OCI-LY7 (cell line): ENCODE measurements at regions not wholly inside any gene's neighbourhood (a gene's known extent, or its start where the extent isn't known, plus 50 kb on each side); places are given as distances from the start of the nearest gene placed in this dataset.

Source experiments
- BruUV-seq: library from RNA; stranded (reverse); fragments of 400-500 nt; replicated peaks from 2 replicates; lab custom pipeline; 2021; lab: Mats Ljungman, UMichigan
- CTCF ChIA-PET: fragments of 300-600 bp; sonication (Branson Sonifier 250); formaldehyde crosslinking; loops from one replicate; lab custom pipeline; 2022; ENCODE audit warnings: antibody characterized with exemption; ENCODE audit not compliant: unreplicated experiment; lab: Charles Lee
- POLR2A ChIA-PET: fragments of 300-600 bp; sonication (Branson Sonifier 250); formaldehyde crosslinking; loops from one replicate; lab custom pipeline; 2022; ENCODE audit warnings: antibody characterized with exemption; lab: Charles Lee
- DNase-seq: peaks from one replicate; pipeline ENCODE4 v3.0.0-alpha.2; 2015; ENCODE audit warnings: low spot score
- H2AFZ ChIP-seq: fragments of 200-600 bp; sonication (generic), shearing (Covaris generic); 2 replicates; pipeline ENCODE4 v1.6.1; 2014; ENCODE audit warnings: mild to moderate bottlenecking, antibody characterized with exemption, low read length, moderate library complexity
- H3K27ac ChIP-seq: fragments of 200-600 bp; sonication (generic); 2 replicates; pipeline ENCODE4 v1.5.1; 2014; ENCODE audit warnings: mixed run types, low read depth, mild to moderate bottlenecking, moderate library complexity, low read length, inconsistent platforms; ENCODE audit not compliant: poor library complexity, severe bottlenecking
- H3K36me3 ChIP-seq: fragments of 200-600 bp; sonication (generic); 2 replicates; pipeline ENCODE4 v1.6.1; 2014; ENCODE audit warnings: mild to moderate bottlenecking, antibody characterized with exemption, low read length, moderate library complexity, mixed read lengths; ENCODE audit not compliant: insufficient read depth
- H3K4me1 ChIP-seq: fragments of 200-600 bp; sonication (generic); 2 replicates; pipeline ENCODE4 v1.5.1; 2014; ENCODE audit warnings: mild to moderate bottlenecking, low read length; ENCODE audit not compliant: insufficient read depth, poor library complexity, severe bottlenecking
- H3K4me2 ChIP-seq: fragments of 200-600 bp; sonication (generic); 2 replicates; pipeline ENCODE4 v1.6.1; 2014; ENCODE audit warnings: mild to moderate bottlenecking, low read length
- H3K4me3 ChIP-seq: fragments of 200-600 bp; sonication (generic); 2 replicates; pipeline ENCODE4 v1.5.1; 2014; ENCODE audit warnings: mild to moderate bottlenecking, low read depth, low read length; ENCODE audit not compliant: poor library complexity, severe bottlenecking
- H3K79me2 ChIP-seq: fragments of 200-600 bp; sonication (generic); 2 replicates; pipeline ENCODE4 v1.6.1; 2016; ENCODE audit warnings: low read depth, mild to moderate bottlenecking, low read length, moderate library complexity, mixed read lengths; ENCODE audit not compliant: insufficient read depth
- H3K9me2 ChIP-seq: fragments of 200-600 bp; sonication (generic); 2 replicates; pipeline ENCODE4 v1.6.1; 2016; ENCODE audit warnings: mild to moderate bottlenecking, low read length, mixed read lengths; ENCODE audit not compliant: insufficient read depth
- H3K9me3 ChIP-seq: fragments of 200-600 bp; sonication (generic); 2 replicates; pipeline ENCODE4 v1.6.1; 2014; ENCODE audit warnings: mild to moderate bottlenecking, mixed run types, low read length, mixed read lengths
- H4K20me1 ChIP-seq: fragments of 200-600 bp; sonication (generic); 2 replicates; pipeline ENCODE4 v1.6.1; 2014; ENCODE audit warnings: mild to moderate bottlenecking, antibody characterized with exemption, low read length, moderate library complexity, mixed read lengths; ENCODE audit not compliant: insufficient read depth
- EZH2phosphoT487 ChIP-seq: fragments of 200-600 bp; sonication (generic); IDR thresholded peaks from 2 replicates; pipeline ENCODE4 v1.6.1; 2018; ENCODE audit warnings: low read depth, borderline replicate concordance, mild to moderate bottlenecking, mixed run types, antibody characterized with exemption, low read length, moderate library complexity, mixed read lengths
- intact Hi-C: fragments of 100-400 bp; cut with micrococcal nuclease; formaldehyde crosslinking; loops from one replicate; pipeline ENCODE4 v1.10.0; 2022; ENCODE audit not compliant: unreplicated experiment
- TF ChIP-seq, protein P1 (sequence below): fragments of 200-600 bp; sonication (generic); conservative IDR thresholded peaks from 2 replicates; pipeline ENCODE4 v1.5.1; 2014; ENCODE audit warnings: mild to moderate bottlenecking, antibody characterized with exemption, low read length, moderate library complexity, mixed read lengths

- Histone ChIP-seq H3K27ac (no peak overlapping the region), H3K4me1 (no peaks in the 10 kb centered on the region), H3K79me2 (no peaks in the 10 kb centered on the region), H3K9me2 (no peaks in the 10 kb centered on the region), H3K36me3 (no peaks in the 10 kb centered on the region), H3K9me3 (no peaks in the 10 kb centered on the region), H4K20me1 (no peaks in the 10 kb centered on the region), H3K4me2 (no peak overlapping the region), H3K4me3 (no peak overlapping the region), H2AFZ (no peak overlapping the region)
- TF ChIP-seq EZH2phosphoT487, result no peak
- TF ChIP-seq, protein P1, sequence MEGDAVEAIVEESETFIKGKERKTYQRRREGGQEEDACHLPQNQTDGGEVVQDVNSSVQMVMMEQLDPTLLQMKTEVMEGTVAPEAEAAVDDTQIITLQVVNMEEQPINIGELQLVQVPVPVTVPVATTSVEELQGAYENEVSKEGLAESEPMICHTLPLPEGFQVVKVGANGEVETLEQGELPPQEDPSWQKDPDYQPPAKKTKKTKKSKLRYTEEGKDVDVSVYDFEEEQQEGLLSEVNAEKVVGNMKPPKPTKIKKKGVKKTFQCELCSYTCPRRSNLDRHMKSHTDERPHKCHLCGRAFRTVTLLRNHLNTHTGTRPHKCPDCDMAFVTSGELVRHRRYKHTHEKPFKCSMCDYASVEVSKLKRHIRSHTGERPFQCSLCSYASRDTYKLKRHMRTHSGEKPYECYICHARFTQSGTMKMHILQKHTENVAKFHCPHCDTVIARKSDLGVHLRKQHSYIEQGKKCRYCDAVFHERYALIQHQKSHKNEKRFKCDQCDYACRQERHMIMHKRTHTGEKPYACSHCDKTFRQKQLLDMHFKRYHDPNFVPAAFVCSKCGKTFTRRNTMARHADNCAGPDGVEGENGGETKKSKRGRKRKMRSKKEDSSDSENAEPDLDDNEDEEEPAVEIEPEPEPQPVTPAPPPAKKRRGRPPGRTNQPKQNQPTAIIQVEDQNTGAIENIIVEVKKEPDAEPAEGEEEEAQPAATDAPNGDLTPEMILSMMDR, result no peak
- ChIA-PET CTCF (no interaction called here), POLR2A (no interaction called here)
- intact Hi-C loops, result no loop called here
- BruUV-seq, result no TSS peak
- DNase-seq, result no peak
These were observed 176.1 kb upstream of the MITF start for GRCh38 chr3:69563151-69563550.

DNA sequence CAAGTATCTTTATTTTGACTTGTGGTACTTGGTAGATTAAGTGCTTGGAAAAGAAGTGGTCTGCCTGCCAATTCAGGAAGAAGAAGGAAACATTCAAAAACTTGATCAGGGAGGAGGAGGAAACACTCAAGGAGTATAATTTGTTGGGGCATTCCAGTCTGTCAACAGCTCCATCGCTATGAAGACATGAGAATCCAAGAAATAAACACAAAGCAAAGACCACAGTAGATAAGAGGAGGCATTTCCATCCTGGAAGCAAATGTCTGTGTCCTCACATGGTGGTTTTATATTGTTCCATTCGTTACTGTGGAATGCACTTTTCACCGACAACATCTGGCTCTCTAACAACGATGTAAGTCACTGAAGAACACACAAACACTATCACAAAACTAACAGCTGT lies 176.1 kb upstream of the FRMD4B start:
- H3K36me3 ChIP-seq, result no peaks in the 10 kb centered on the region
- H4K20me1 ChIP-seq, result no peaks in the 10 kb centered on the region
- BruUV-seq, result no TSS peak
- intact Hi-C loops, result no loop called here
- POLR2A ChIA-PET, result no interaction called here
- no peaks in the 10 kb centered on the region for H3K4me1 ChIP-seq
- CTCF ChIA-PET, result no interaction called here
- no peak overlapping the region for H3K4me3 ChIP-seq
- no peak for TF ChIP-seq EZH2phosphoT487
- TF ChIP-seq, protein P1, result no peak
- DNase-seq, result no peak
- no peak overlapping the region for H2AFZ ChIP-seq
- H3K4me2 ChIP-seq, result no peak overlapping the region
- H3K9me3 ChIP-seq, result no peaks in the 10 kb centered on the region
- no peaks in the 10 kb centered on the region for H3K79me2 ChIP-seq
- no peak overlapping the region for H3K27ac ChIP-seq
- H3K9me2 ChIP-seq, result no peaks in the 10 kb centered on the region

DNA sequence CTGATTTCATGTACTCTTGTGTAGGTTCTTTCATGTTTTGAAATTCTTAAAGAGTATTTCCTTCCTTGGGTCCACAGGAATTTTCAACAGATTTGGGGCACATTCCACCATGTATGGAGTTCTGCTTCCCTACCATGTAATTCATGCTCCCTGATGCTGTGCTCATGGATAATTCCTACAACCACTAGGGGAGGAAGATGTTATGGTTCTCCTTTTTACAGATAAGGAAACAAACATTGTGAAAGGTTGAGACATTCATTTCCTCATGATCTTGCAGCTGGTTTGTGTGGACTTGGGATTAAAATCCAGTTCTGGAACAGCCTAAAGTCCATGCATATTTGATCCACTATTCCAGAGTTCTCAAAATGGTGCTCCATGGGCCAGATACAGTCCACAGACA lies 174.9 kb upstream of the FRMD4B start:
- no peak for DNase-seq
- Histone ChIP-seq H3K27ac (no peak overlapping the region), H3K4me3 (no peak overlapping the region), H4K20me1 (no peaks in the 10 kb centered on the region), H3K36me3 (no peaks in the 10 kb centered on the region), H3K79me2 (no peaks in the 10 kb centered on the region), H2AFZ (no peak overlapping the region), H3K4me2 (no peak overlapping the region), H3K9me2 (no peaks in the 10 kb centered on the region), H3K9me3 (no peaks in the 10 kb centered on the region), H3K4me1 (no peaks in the 10 kb centered on the region)
- POLR2A ChIA-PET, result no interaction called here
- CTCF ChIA-PET, result interaction anchor here (0.5 kb wide), 1 partner anchor 675 kb away, joined by 3 read pairs; no protein-coding TSS in a partner anchor
- intact Hi-C loops, result no loop called here
- TF ChIP-seq, protein P1, result no peak
- TF ChIP-seq EZH2phosphoT487, result no peak
- BruUV-seq, result no TSS peak
